K562 (cell line): ENCODE measurements at regions not wholly inside any gene's neighbourhood (a gene's known extent, or its start where the extent isn't known, plus 50 kb on each side); places are given as distances from the start of the nearest gene placed in this dataset.

Experiments used
- ATAC-seq: fragments of 200-7000 bp; cut with Tn5 transposase; 3 replicates; pipeline ENCODE4 v1.9.1; 2020; ENCODE audit warnings: moderate library complexity
- BruUV-seq: library from RNA; stranded (reverse); fragments of 400-500 nt; replicated peaks from 2 replicates; lab custom pipeline; 2021; lab: Mats Ljungman, UMichigan
- CTCF ChIA-PET: fragments of 300-600 bp; formaldehyde crosslinking; extraction: SDS; loops from one replicate; lab custom pipeline; 2021; ENCODE audit warnings: low intra/inter-chr PET ratio; lab: Yijun Ruan, JAX
- POLR2A ChIA-PET: fragments of 300-600, 350-650 bp; sonication (Branson Sonifier 250); formaldehyde crosslinking; extraction: SDS; loops from one replicate; lab custom pipeline; 2021; ENCODE audit warnings: antibody characterized with exemption, inconsistent platforms; lab: Yijun Ruan, JAX
- DNase-seq, 4 experiments: peaks; one replicate each; pipeline versions ENCODE4 v3.0.0 to v3.0.0-alpha.2; 2011 to 2018; ENCODE audit warnings: low spot score in 3 of 4, mixed read lengths in 3 of 4; ENCODE audit errors: extremely low read depth in 1 of 4
- FAIRE-seq: peaks from 2 replicates; lab custom pipeline; 2011; peaks lifted over from hg19 to GRCh38; lab: Jason Lieb, UNC
- H2AFZ ChIP-seq: 2 replicates; pipeline ENCODE4 v1.6.0; 2011; ENCODE audit warnings: low read depth, low read length, control low read depth, inconsistent platforms
- H3K27ac ChIP-seq: fragments of 200-600 bp; 3 replicates; pipeline ENCODE4 v1.8.0; 2011; ENCODE audit warnings: low read depth, mild to moderate bottlenecking, control low read depth, inconsistent platforms, low read length, moderate library complexity, mixed read lengths; ENCODE audit errors: extremely low read depth
- H3K27me3 ChIP-seq, 2 experiments: fragments of 300-600 bp in 1 of 2; 2 replicates in 1 of 2; 3 replicates in 1 of 2; pipeline versions ENCODE4 v1.6.0 to v1.8.0; 2011; ENCODE audit warnings: inconsistent platforms in 2 of 2, low read length in 2 of 2, mild to moderate bottlenecking in 1 of 2, mixed read lengths in 1 of 2, moderate library complexity in 1 of 2; ENCODE audit not compliant: control insufficient read depth in 2 of 2, insufficient read depth in 2 of 2
- H3K36me3 ChIP-seq: fragments of 300-600 bp; 3 replicates; pipeline ENCODE4 v1.8.0; 2011; ENCODE audit warnings: mild to moderate bottlenecking, low read length, inconsistent platforms; ENCODE audit not compliant: control insufficient read depth, insufficient read depth
- H3K4me1 ChIP-seq, 2 experiments: fragments of 200-600 bp in 1 of 2; replicated peaks in 1 of 2; 2 replicates in 1 of 2; 3 replicates in 1 of 2; pipeline versions ENCODE4 v1.5.1 to v1.8.0; 2011; ENCODE audit warnings: inconsistent platforms in 2 of 2, low read length in 2 of 2, mild to moderate bottlenecking in 1 of 2, mixed read lengths in 1 of 2, moderate library complexity in 1 of 2; ENCODE audit not compliant: control insufficient read depth in 2 of 2, insufficient read depth in 2 of 2
- H3K4me2 ChIP-seq: 2 replicates; pipeline ENCODE4 v1.6.1; 2011; ENCODE audit warnings: low read length, control low read depth, inconsistent platforms, mixed read lengths; ENCODE audit not compliant: insufficient read depth
- H3K4me3 ChIP-seq: fragments of 200-600 bp; sonication (generic), shearing (Covaris generic); 2 replicates; pipeline ENCODE4 v1.5.1; 2016; ENCODE audit warnings: control low read depth, inconsistent platforms
- H3K79me2 ChIP-seq: fragments of 200-600 bp; 3 replicates; pipeline ENCODE4 v1.8.0; 2011; ENCODE audit warnings: low read length, inconsistent platforms; ENCODE audit not compliant: control insufficient read depth, insufficient read depth
- H3K9ac ChIP-seq, 2 experiments: 2 replicates each; pipeline versions ENCODE4 v1.6.0 to v1.6.1; 2011; ENCODE audit warnings: low read depth in 2 of 2, low read length in 2 of 2, control low read depth in 1 of 2, inconsistent platforms in 1 of 2, mild to moderate bottlenecking in 1 of 2, mixed read lengths in 1 of 2; ENCODE audit not compliant: insufficient read depth in 1 of 2
- H3K9me1 ChIP-seq: one replicate; pipeline ENCODE4 v1.6.0; 2011; ENCODE audit warnings: inconsistent platforms, mild to moderate bottlenecking, low read length, moderate library complexity; ENCODE audit not compliant: control insufficient read depth, insufficient read depth
- H3K9me3 ChIP-seq: replicated peaks from 2 replicates; pipeline ENCODE4 v1.5.1; 2011; ENCODE audit warnings: low read depth, low read length, inconsistent platforms; ENCODE audit not compliant: control insufficient read depth, insufficient read depth
- H4K20me1 ChIP-seq: replicated peaks from 2 replicates; pipeline ENCODE4 v1.6.1; 2011; ENCODE audit warnings: low read length, inconsistent platforms, mixed read lengths; ENCODE audit not compliant: control insufficient read depth, insufficient read depth
- ARID3B ChIP-seq: fragments of 250-450 bp; sonication (Bioruptor Pico); IDR thresholded peaks from 2 replicates; pipeline ENCODE4 v1.4.0; 2020; ENCODE audit warnings: borderline replicate concordance
- ATF3 ChIP-seq, 2 experiments: fragments of 450-650 bp in 1 of 2; sonication (generic) in 1 of 2; formaldehyde crosslinking in 1 of 2; IDR thresholded peaks in 1 of 2; conservative IDR thresholded peaks in 1 of 2; 2 replicates each; pipeline versions ENCODE4 v1.6.1 to v1.8.1; 2016 to 2023; ENCODE audit warnings: mild to moderate bottlenecking in 2 of 2, moderate library complexity in 2 of 2, inconsistent platforms in 1 of 2, missing genetic modification reagents in 1 of 2
- CBX2 ChIP-seq: fragments of 200-600 bp; sonication (generic); IDR thresholded peaks from one replicate; pipeline ENCODE4 v1.6.1; 2012; ENCODE audit warnings: mild to moderate bottlenecking, low read length, inconsistent platforms; ENCODE audit not compliant: insufficient read depth, poor library complexity, severe bottlenecking
- CHAMP1 ChIP-seq: fragments of 450-650 bp; IDR thresholded peaks from 2 replicates; pipeline ENCODE4 v1.6.1; 2016; ENCODE audit warnings: mild to moderate bottlenecking
- FOXP4 ChIP-seq: sonication (generic); formaldehyde crosslinking; IDR thresholded peaks from 2 replicates; pipeline ENCODE4 v1.8.0; 2022; ENCODE audit warnings: mild to moderate bottlenecking, missing genetic modification reagents, borderline replicate concordance
- GATAD2A ChIP-seq: fragments of 450-650 bp; IDR thresholded peaks from 2 replicates; pipeline ENCODE4 v1.6.1; 2017
- HNRNPH1 ChIP-seq: fragments of 200-400 bp; formaldehyde crosslinking; optimal IDR thresholded peaks from 2 replicates; pipeline ENCODE3; 2017; ENCODE audit warnings: low read depth, mild to moderate bottlenecking, low read length, moderate library complexity
- IRF2 ChIP-seq: sonication (generic); formaldehyde crosslinking; IDR thresholded peaks from 2 replicates; pipeline ENCODE4 v1.8.1; 2022; ENCODE audit warnings: mild to moderate bottlenecking, missing genetic modification reagents
- KDM4B ChIP-seq, 2 experiments: fragments of 450-650 bp in 1 of 2; sonication (generic) in 1 of 2; IDR thresholded peaks; 2 replicates each; pipeline ENCODE4 v1.6.1; 2016 to 2017; ENCODE audit warnings: borderline replicate concordance in 2 of 2, antibody characterized with exemption in 1 of 2, low read depth in 1 of 2, mild to moderate bottlenecking in 1 of 2
- PHB2 ChIP-seq: fragments of 450-650 bp; IDR thresholded peaks from 2 replicates; pipeline ENCODE4 v1.6.1; 2017; ENCODE audit warnings: low read depth
- SMC3 ChIP-seq: conservative IDR thresholded peaks from 2 replicates; pipeline ENCODE4 v1.6.1; 2011; ENCODE audit warnings: low read depth, low read length, improper control_type of control experiment; ENCODE audit not compliant: insufficient read depth
- ZC3H11A ChIP-seq: IDR thresholded peaks from 2 replicates; pipeline ENCODE4 v1.6.1; 2012; ENCODE audit warnings: low read depth, low read length, improper control_type of control experiment
- ZNF354B ChIP-seq: fragments of 250-450 bp; sonication (Bioruptor Pico); IDR thresholded peaks from 2 replicates; pipeline ENCODE4 v1.4.0; 2020
- in situ Hi-C: fragments of 300-500 bp; cut with MboI; formaldehyde crosslinking; loops from 4 replicates; pipeline ENCODE4 v1.15.0; 2018; ENCODE audit warnings: inconsistent platforms, mixed read lengths
- intact Hi-C: fragments of 100-400 bp; cut with micrococcal nuclease; formaldehyde crosslinking; loops from 2 replicates; pipeline ENCODE4 v1.14.2; 2022

GRCh38 chr18:34511435-34511834, 198.7 kb upstream of the DTNA start:
- no peaks in the 10 kb centered on the region for H3K79me2 ChIP-seq
- H3K4me1 ChIP-seq: no peaks in the 10 kb centered on the region
- H2AFZ ChIP-seq: no peak overlapping the region
- intact Hi-C loops: no loop called here
- in situ Hi-C loops: no loop called here
- ATAC-seq: no peak
- no TSS peak for BruUV-seq
- H3K4me2 ChIP-seq: no peak overlapping the region
- CTCF ChIA-PET: no interaction called here
- H3K9ac ChIP-seq: no peak overlapping the region
- no peak overlapping the region for H3K4me3 ChIP-seq
- DNase-seq: no peak
- no peaks in the 10 kb centered on the region for H3K36me3 ChIP-seq
- H3K27ac ChIP-seq: no peak overlapping the region
- no peak for FAIRE-seq
- H3K9me3 ChIP-seq: no peaks in the 10 kb centered on the region; the same call in 1 of the 2 replicates
- H3K27me3 ChIP-seq: no peaks in the 10 kb centered on the region
- POLR2A ChIA-PET: no interaction called here
- no peaks in the 10 kb centered on the region for H4K20me1 ChIP-seq
- no peaks in the 10 kb centered on the region for H3K9me1 ChIP-seq
- TF ChIP-seq IRF2 (CRISPR knock-in tag) (no peak), PHB2 (no peak), FOXP4 (CRISPR knock-in tag) (no peak), ZNF354B (CRISPR knock-in tag) (no peak), ATF3 (IDR thresholded peaks at IDR 0.05) (no peak), ATF3 (CRISPR knock-in tag; conservative IDR thresholded peaks at IDR 0.05) (no peak), GATAD2A (no peak), ARID3B (CRISPR knock-in tag) (no peak), CHAMP1 (no peak), SMC3 (no peak), KDM4B (IDR thresholded peaks at IDR 0.05; ENCODE audit: borderline replicate concordance in 2 of 2, low read depth in 1 of 2) (no peak), ZC3H11A (no peak), HNRNPH1 (no peak), CBX2 (no peak)
